Endothelial cell (in vitro differentiated cells): ENCODE measurements at regions not wholly inside any gene's neighbourhood (a gene's known extent, or its start where the extent isn't known, plus 50 kb on each side); places are given as distances from the start of the nearest gene placed in this dataset.

ENCODE experiments used
- DNase-seq: peaks from one replicate; pipeline ENCODE4 v3.0.0; 2021; ENCODE audit warnings: low spot score
- H3K27ac Mint-ChIP-seq: one replicate; pipeline ENCODE4 v1.8.0; 2021; ENCODE audit warnings: mixed read lengths, inconsistent platforms; ENCODE audit not compliant: unreplicated experiment
- H3K27me3 Mint-ChIP-seq: one replicate; pipeline ENCODE4 v1.8.0; 2021; ENCODE audit warnings: mild to moderate bottlenecking, moderate library complexity, mixed read lengths, inconsistent platforms; ENCODE audit not compliant: unreplicated experiment
- H3K36me3 Mint-ChIP-seq: one replicate; pipeline ENCODE4 v1.8.0; 2021; ENCODE audit warnings: mild to moderate bottlenecking, low read depth, mixed read lengths, inconsistent platforms; ENCODE audit not compliant: unreplicated experiment
- H3K4me1 Mint-ChIP-seq: one replicate; pipeline ENCODE4 v1.8.0; 2021; ENCODE audit warnings: mild to moderate bottlenecking, mixed read lengths, inconsistent platforms; ENCODE audit not compliant: unreplicated experiment
- H3K4me3 Mint-ChIP-seq: one replicate; pipeline ENCODE4 v1.8.0; 2021; ENCODE audit warnings: mild to moderate bottlenecking, mixed read lengths, inconsistent platforms; ENCODE audit not compliant: unreplicated experiment
- H3K9me3 Mint-ChIP-seq: one replicate; pipeline ENCODE4 v1.8.0; 2021; ENCODE audit warnings: mixed read lengths, inconsistent platforms; ENCODE audit not compliant: unreplicated experiment
- CTCF ChIP-seq: fragments of 200-600 bp; sonication (generic); IDR thresholded peaks from one replicate; pipeline ENCODE4 v1.5.0; 2021; ENCODE audit warnings: antibody characterized with exemption; ENCODE audit not compliant: unreplicated experiment

- Mint-ChIP-seq H3K36me3 (no peaks in the 10 kb centered on the region), H3K27me3 (no peaks in the 10 kb centered on the region), H3K27ac (no peak overlapping the region), H3K9me3 (no peaks in the 10 kb centered on the region), H3K4me1 (no peaks in the 10 kb centered on the region), H3K4me3 (no peak overlapping the region)
- DNase-seq, result no peak
- TF ChIP-seq CTCF, result no peak
Measured at GRCh38 chr13:84315527-84315926, 433.3 kb upstream of the SLITRK1 start.

GRCh38 chr13:84303035-84303434 lies 420.8 kb upstream of the SLITRK1 start:
- Mint-ChIP-seq H3K4me3 (no peak overlapping the region), H3K9me3 (no peaks in the 10 kb centered on the region), H3K27me3 (no peaks in the 10 kb centered on the region), H3K27ac (no peak overlapping the region), H3K4me1 (no peaks in the 10 kb centered on the region), H3K36me3 (no peaks in the 10 kb centered on the region)
- no peak for DNase-seq
- TF ChIP-seq CTCF, result no peak

GRCh38 chr13:84297251-84297650 lies 415.0 kb upstream of the SLITRK1 start:
- H3K27ac Mint-ChIP-seq, result no peak overlapping the region

GRCh38 chr13:84296401-84296800 lies 414.1 kb upstream of the SLITRK1 start:
- Mint-ChIP-seq H3K4me3 (no peak overlapping the region), H3K27me3 (no peaks in the 10 kb centered on the region), H3K27ac (no peak overlapping the region), H3K4me1 (no peaks in the 10 kb centered on the region), H3K36me3 (no peaks in the 10 kb centered on the region), H3K9me3 (no peaks in the 10 kb centered on the region)
- TF ChIP-seq CTCF, result no peak
- DNase-seq, result no peak

More at GRCh38 chr13:84297251-84297650, 415.0 kb upstream of the SLITRK1 start:
- H3K27me3 Mint-ChIP-seq, result no peaks in the 10 kb centered on the region
- no peaks in the 10 kb centered on the region for H3K4me1 Mint-ChIP-seq
- no peak for DNase-seq
- H3K9me3 Mint-ChIP-seq, result no peaks in the 10 kb centered on the region
- TF ChIP-seq CTCF, result no peak
- no peaks in the 10 kb centered on the region for H3K36me3 Mint-ChIP-seq
- no peak overlapping the region for H3K4me3 Mint-ChIP-seq

GRCh38 chr13:84294576-84294975 lies 412.3 kb upstream of the SLITRK1 start:
- no peaks in the 10 kb centered on the region for H3K4me1 Mint-ChIP-seq
- no peak for TF ChIP-seq CTCF
- no peaks in the 10 kb centered on the region for H3K27me3 Mint-ChIP-seq
- no peaks in the 10 kb centered on the region for H3K36me3 Mint-ChIP-seq
- no peak for DNase-seq
- H3K9me3 Mint-ChIP-seq, result no peaks in the 10 kb centered on the region
- H3K27ac Mint-ChIP-seq, result no peak overlapping the region
- no peak overlapping the region for H3K4me3 Mint-ChIP-seq
